Esophagus squamous epithelium (tissue), 5 donors: ENCODE measurements at regions not wholly inside any gene's neighbourhood (a gene's known extent, or its start where the extent isn't known, plus 50 kb on each side); places are given as distances from the start of the nearest gene placed in this dataset.
A peak's percentile ranks its signal among the peaks of the same experiment; 100 is the strongest.

Experiments
- DNase-seq: peaks from one replicate; lab custom pipeline; 2025; lab: John Stamatoyannopoulos, UW
- H3K27ac ChIP-seq, 4 donors: fragments of 200-600 bp; sonication (generic); one replicate each; pipeline ENCODE4 v1.5.1; 2016 to 2019; ENCODE audit warnings: mild to moderate bottlenecking in 1 of 4
- H3K27me3 ChIP-seq, 4 donors: fragments of 200-600 bp; sonication (generic); 1 replicate in 3 of 4; 2 replicates in 1 of 4; pipeline versions ENCODE4 v1.5.1 to v1.6.0; 2017 to 2021; ENCODE audit warnings: antibody characterized with exemption in 1 of 4
- H3K36me3 ChIP-seq, 3 donors: fragments of 200-600 bp; sonication (generic); one replicate each; pipeline ENCODE4 v1.5.1; 2016 to 2019
- H3K4me1 ChIP-seq, 3 donors: fragments of 200-600 bp; sonication (generic); one replicate each; pipeline ENCODE4 v1.5.1; 2017 to 2019
- H3K4me3 ChIP-seq, 4 donors: fragments of 200-600 bp; sonication (generic); 1 replicate in 3 of 4; 2 replicates in 1 of 4; pipeline ENCODE4 v1.5.1; 2016 to 2019; ENCODE audit warnings: mild to moderate bottlenecking in 2 of 4, moderate library complexity in 1 of 4
- H3K9me3 ChIP-seq, 3 donors: fragments of 200-600 bp; sonication (generic); one replicate each; pipeline ENCODE4 v1.5.1; 2016 to 2019
- POLR2A ChIP-seq, 4 donors: fragments of 450-650 bp; IDR thresholded peaks; one replicate each; pipeline ENCODE4 v1.6.1; 2017; ENCODE audit warnings: antibody characterized with exemption in 4 of 4, mild to moderate bottlenecking in 4 of 4, moderate library complexity in 3 of 4
- WGBS, 2 donors: methylation state at CpG; one replicate each; pipeline ENCODE4 v1.1.5; 2018; 5-methylcytosine and 5-hydroxymethylcytosine counted together
- intact Hi-C: fragments of 100-400 bp; cut with DNase I; formaldehyde crosslinking; loops from one replicate; pipeline ENCODE4 v1.15.0; 2022
- TF ChIP-seq, protein P1 (sequence below), 6 experiments: fragments of 450-650 bp in 4 of 6; fragments of 200-600 bp in 2 of 6; sonication (generic) in 2 of 6; IDR thresholded peaks; one replicate each; pipeline ENCODE4 v1.5.1; 2016 to 2019; ENCODE audit warnings: antibody characterized with exemption in 6 of 6, mild to moderate bottlenecking in 4 of 6, moderate library complexity in 4 of 6
- donor health status: DM: yes; HTN: yes; CAD: no.

DNA sequence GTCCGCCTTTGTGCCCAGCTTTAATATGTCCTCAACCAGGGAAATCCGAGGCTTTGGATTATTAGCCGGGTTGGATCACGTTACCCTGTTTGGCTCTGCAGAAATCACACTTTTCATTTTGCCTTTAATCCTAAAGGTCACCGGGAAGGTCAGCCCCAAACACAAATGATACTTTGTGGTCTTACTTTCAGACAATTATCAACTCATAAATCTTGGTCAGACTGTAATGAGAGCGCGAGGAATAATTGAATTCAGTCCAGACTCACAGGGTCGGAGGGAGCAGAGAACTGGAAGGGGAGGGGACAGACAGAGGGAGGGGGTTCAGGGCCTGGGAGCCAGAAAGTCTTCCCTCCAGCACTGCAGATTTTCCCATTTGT, 91.7 kb upstream of the NFIA start:
- Histone ChIP-seq H3K9me3 (no peaks in the 10 kb centered on the region), H3K4me3 (no peak overlapping the region), H3K4me1 (peaks cover 5 to 43% (median 8%) of the 10 kb centered on the region in 3 donors), H3K27me3 (peaks cover 0 to 7% (median 0%) of the 10 kb centered on the region in 4 donors), H3K36me3 (no peaks in the 10 kb centered on the region), H3K27ac (peak overlapping the region in 3 of 4 donors; percentile 14 to 70 (median 57))
- intact Hi-C loops = no loop called here
- no peak for DNase-seq
- no peak for TF ChIP-seq POLR2A (IDR thresholded peaks at IDR 0.05)
- TF ChIP-seq, protein P1, sequence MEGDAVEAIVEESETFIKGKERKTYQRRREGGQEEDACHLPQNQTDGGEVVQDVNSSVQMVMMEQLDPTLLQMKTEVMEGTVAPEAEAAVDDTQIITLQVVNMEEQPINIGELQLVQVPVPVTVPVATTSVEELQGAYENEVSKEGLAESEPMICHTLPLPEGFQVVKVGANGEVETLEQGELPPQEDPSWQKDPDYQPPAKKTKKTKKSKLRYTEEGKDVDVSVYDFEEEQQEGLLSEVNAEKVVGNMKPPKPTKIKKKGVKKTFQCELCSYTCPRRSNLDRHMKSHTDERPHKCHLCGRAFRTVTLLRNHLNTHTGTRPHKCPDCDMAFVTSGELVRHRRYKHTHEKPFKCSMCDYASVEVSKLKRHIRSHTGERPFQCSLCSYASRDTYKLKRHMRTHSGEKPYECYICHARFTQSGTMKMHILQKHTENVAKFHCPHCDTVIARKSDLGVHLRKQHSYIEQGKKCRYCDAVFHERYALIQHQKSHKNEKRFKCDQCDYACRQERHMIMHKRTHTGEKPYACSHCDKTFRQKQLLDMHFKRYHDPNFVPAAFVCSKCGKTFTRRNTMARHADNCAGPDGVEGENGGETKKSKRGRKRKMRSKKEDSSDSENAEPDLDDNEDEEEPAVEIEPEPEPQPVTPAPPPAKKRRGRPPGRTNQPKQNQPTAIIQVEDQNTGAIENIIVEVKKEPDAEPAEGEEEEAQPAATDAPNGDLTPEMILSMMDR (IDR thresholded peaks at IDR 0.05) = no peak
- WGBS, 2 donors = 61 to 77% methylated on average over 8 of the region's 8 CpGs

DNA sequence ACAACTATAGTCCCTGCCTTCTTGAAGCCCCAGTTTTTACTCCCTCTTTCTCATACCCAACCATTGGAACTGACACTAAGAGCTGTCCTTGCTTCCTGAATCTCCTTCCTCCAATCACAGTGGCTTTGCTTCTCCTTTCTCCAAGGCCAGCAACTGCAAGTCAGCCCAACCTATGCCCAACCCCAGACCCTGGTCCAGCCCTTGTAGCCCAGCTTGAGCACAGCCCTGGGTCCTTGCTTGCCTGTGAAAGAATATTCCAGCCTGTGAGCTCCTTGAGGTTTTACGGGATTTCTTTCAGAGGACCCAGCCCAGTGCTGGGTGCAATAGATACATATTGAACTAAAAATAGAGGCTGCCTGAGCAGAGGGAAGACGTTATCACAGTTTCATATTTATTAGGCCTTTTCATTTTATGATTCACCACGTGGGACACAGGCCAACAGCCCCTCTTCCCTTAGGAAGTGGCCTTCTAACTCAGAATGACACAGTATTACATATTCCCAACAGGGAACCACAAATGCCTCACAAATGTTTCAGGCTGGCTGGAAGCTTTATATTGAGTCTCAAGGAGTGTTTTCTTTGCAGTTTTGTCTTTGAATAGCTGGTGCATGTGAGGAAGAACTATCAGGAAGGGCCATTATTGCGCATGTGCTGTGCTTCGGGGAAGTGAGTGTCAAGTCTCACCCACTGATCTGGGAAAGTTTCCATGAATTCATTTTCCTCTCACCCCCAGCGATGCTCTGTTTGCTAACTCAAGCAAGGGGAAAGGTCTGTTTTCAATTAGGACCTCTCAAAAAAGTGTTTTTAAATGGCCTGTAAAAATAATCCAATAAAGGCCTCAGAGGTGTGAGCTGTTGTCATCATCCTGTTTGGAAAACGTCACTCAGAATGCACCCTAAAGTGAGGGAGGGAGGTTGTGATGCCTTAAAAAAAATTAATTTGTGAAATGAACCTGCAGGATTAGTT, 92.3 kb upstream of the NFIA start:
- peak overlapping the region in 3 of 4 donors; percentile 40 to 70 (median 57) for H3K27ac ChIP-seq
- H3K36me3 ChIP-seq = no peaks in the 10 kb centered on the region
- no peak overlapping the region for H3K4me3 ChIP-seq
- intact Hi-C loops = no loop called here
- H3K9me3 ChIP-seq = no peaks in the 10 kb centered on the region
- WGBS, 2 donors = 38 to 59% methylated on average over 6 to 7 of the region's 7 CpGs
- H3K4me1 ChIP-seq = peaks cover 5 to 40% (median 8%) of the 10 kb centered on the region in 3 donors
- TF ChIP-seq, protein P1 (IDR thresholded peaks at IDR 0.05) = no peak
- TF ChIP-seq POLR2A (IDR thresholded peaks at IDR 0.05) = no peak
- no peak for DNase-seq
- peaks cover 0 to 7% (median 0%) of the 10 kb centered on the region in 4 donors for H3K27me3 ChIP-seq

DNA sequence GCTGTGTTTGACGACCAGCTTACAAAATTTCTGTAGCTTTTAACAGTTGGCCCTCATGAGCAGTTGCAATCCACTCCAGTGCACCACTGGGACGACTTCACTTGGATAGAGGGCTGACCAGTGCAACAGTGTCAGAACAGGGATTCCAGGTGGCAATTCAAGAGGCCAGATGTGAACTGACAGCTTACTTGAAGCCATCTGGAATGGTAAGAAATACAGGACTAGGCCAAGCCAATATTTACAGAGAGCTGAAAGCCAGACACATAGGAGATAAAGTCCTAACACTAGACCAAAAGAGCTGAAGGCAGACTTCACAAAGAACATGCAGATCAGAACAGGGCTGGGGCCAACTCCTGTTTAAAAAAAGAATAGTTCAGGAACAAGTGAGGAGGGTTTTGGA, 93.5 kb upstream of the NFIA start:
- Histone ChIP-seq H3K27ac (no peak overlapping the region), H3K4me3 (no peak overlapping the region), H3K4me1 (peaks cover 5 to 33% (median 8%) of the 10 kb centered on the region in 3 donors), H3K27me3 (peaks cover 0 to 7% (median 0%) of the 10 kb centered on the region in 4 donors), H3K36me3 (no peaks in the 10 kb centered on the region), H3K9me3 (no peaks in the 10 kb centered on the region)
- DNase-seq = no peak
- intact Hi-C loops = no loop called here
- WGBS, 2 donors = 74 to 77% methylated on average over 2 of the region's 2 CpGs
- TF ChIP-seq POLR2A (IDR thresholded peaks at IDR 0.05) = no peak
- TF ChIP-seq, protein P1 (IDR thresholded peaks at IDR 0.05) = no peak

DNA sequence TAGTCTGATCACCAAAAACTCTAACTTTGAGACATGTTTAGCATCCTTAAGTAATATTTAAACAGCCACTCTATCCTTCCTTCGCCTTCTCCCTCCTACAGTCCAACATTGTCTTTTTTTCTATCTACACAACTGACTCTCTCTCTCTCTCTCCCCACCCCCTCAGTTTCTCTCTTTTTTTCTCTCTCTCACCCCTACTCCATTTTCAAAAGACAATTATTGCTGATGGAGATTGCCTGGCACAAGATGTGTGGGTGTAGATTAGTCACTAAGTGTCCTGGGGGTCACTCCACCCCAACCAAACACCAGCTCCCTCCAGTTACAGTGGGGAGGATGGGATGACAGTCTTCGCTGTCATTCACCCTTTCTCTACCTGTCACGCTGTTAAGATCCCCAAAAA, 94.5 kb upstream of the NFIA start:
- Histone ChIP-seq H3K9me3 (no peaks in the 10 kb centered on the region), H3K27ac (no peak overlapping the region), H3K4me3 (no peak overlapping the region), H3K27me3 (peaks cover 0 to 7% (median 0%) of the 10 kb centered on the region in 4 donors), H3K4me1 (peaks cover 5 to 36% (median 15%) of the 10 kb centered on the region in 3 donors), H3K36me3 (no peaks in the 10 kb centered on the region)
- intact Hi-C loops = no loop called here
- DNase-seq = no peak
- 93 to 95% methylated on average over 3 of the region's 3 CpGs for WGBS, 2 donors
- TF ChIP-seq, protein P1 (IDR thresholded peaks at IDR 0.05) = no peak
- no peak for TF ChIP-seq POLR2A (IDR thresholded peaks at IDR 0.05)
